Glutamatergic neuron (in vitro differentiated cells): ENCODE measurements at regions not wholly inside any gene's neighbourhood (a gene's known extent, or its start where the extent isn't known, plus 50 kb on each side); places are given as distances from the start of the nearest gene placed in this dataset.

Experiments
- DNase-seq: peaks from one replicate; pipeline ENCODE4 v3.0.0; 2022
- H3K27ac Mint-ChIP-seq: one replicate; pipeline ENCODE4 v1.8.0; 2020; ENCODE audit warnings: mild to moderate bottlenecking, mixed read lengths, inconsistent platforms; ENCODE audit not compliant: unreplicated experiment
- H3K27me3 Mint-ChIP-seq: one replicate; pipeline ENCODE4 v1.8.0; 2020; ENCODE audit warnings: mild to moderate bottlenecking, moderate library complexity, mixed read lengths, inconsistent platforms; ENCODE audit not compliant: unreplicated experiment
- H3K36me3 Mint-ChIP-seq: one replicate; pipeline ENCODE4 v1.8.0; 2020; ENCODE audit warnings: mild to moderate bottlenecking, mixed read lengths, inconsistent platforms; ENCODE audit not compliant: unreplicated experiment
- H3K4me1 Mint-ChIP-seq: one replicate; pipeline ENCODE4 v1.8.0; 2020; ENCODE audit warnings: mild to moderate bottlenecking, low read depth, mixed read lengths, inconsistent platforms; ENCODE audit not compliant: unreplicated experiment
- H3K4me3 Mint-ChIP-seq: one replicate; pipeline ENCODE4 v1.8.0; 2020; ENCODE audit warnings: mild to moderate bottlenecking, mixed read lengths, inconsistent platforms; ENCODE audit not compliant: unreplicated experiment
- H3K9me3 Mint-ChIP-seq: one replicate; pipeline ENCODE4 v1.8.0; 2020; ENCODE audit warnings: mild to moderate bottlenecking, moderate library complexity, mixed read lengths, inconsistent platforms; ENCODE audit not compliant: unreplicated experiment
- CTCF ChIP-seq: fragments of 200-600 bp; sonication (generic); IDR thresholded peaks from one replicate; pipeline ENCODE4 v1.5.0; 2021; ENCODE audit not compliant: partially characterized antibody, unreplicated experiment

GRCh38 chr4:152157629-152158028, 378.3 kb downstream of the FBXW7 start:
- Mint-ChIP-seq H3K27me3 (no peaks in the 10 kb centered on the region), H3K27ac (no peak overlapping the region), H3K4me3 (no peak overlapping the region), H3K36me3 (no peaks in the 10 kb centered on the region), H3K9me3 (peaks cover 7% of the 10 kb centered on the region), H3K4me1 (peaks cover 8% of the 10 kb centered on the region)
- TF ChIP-seq CTCF: no peak
- DNase-seq: no peak

GRCh38 chr4:152156442-152156841, 379.4 kb downstream of the FBXW7 start:
- TF ChIP-seq CTCF: no peak
- H3K4me3 Mint-ChIP-seq: no peak overlapping the region
- no peaks in the 10 kb centered on the region for H3K36me3 Mint-ChIP-seq
- DNase-seq: peak; percentile 27
- peaks cover 2% of the 10 kb centered on the region for H3K4me1 Mint-ChIP-seq
- peaks cover 7% of the 10 kb centered on the region for H3K9me3 Mint-ChIP-seq
- no peak overlapping the region for H3K27ac Mint-ChIP-seq
- H3K27me3 Mint-ChIP-seq: no peaks in the 10 kb centered on the region

- Mint-ChIP-seq H3K27ac (no peak overlapping the region), H3K27me3 (no peaks in the 10 kb centered on the region)
These were observed 380.8 kb downstream of the FBXW7 start for GRCh38 chr4:152155070-152155469.

GRCh38 chr4:152154433-152154832, 381.5 kb downstream of the FBXW7 start:
- Mint-ChIP-seq H3K27ac (no peak overlapping the region), H3K4me1 (peaks cover 2% of the 10 kb centered on the region), H3K36me3 (no peaks in the 10 kb centered on the region), H3K4me3 (no peak overlapping the region), H3K27me3 (no peaks in the 10 kb centered on the region), H3K9me3 (peaks cover 7% of the 10 kb centered on the region)
- no peak for DNase-seq
- no peak for TF ChIP-seq CTCF

More at GRCh38 chr4:152155070-152155469, 380.8 kb downstream of the FBXW7 start:
- Mint-ChIP-seq H3K9me3 (peaks cover 7% of the 10 kb centered on the region), H3K4me1 (peaks cover 2% of the 10 kb centered on the region), H3K4me3 (no peak overlapping the region), H3K36me3 (no peaks in the 10 kb centered on the region)
- no peak for DNase-seq
- TF ChIP-seq CTCF: no peak

- TF ChIP-seq CTCF: no peak
- Mint-ChIP-seq H3K36me3 (no peaks in the 10 kb centered on the region), H3K27me3 (no peaks in the 10 kb centered on the region), H3K27ac (no peak overlapping the region), H3K4me3 (no peak overlapping the region), H3K9me3 (peaks cover 7% of the 10 kb centered on the region), H3K4me1 (peaks cover 2% of the 10 kb centered on the region)
- no peak for DNase-seq
These were observed 382.2 kb downstream of the FBXW7 start for GRCh38 chr4:152153476-152154270.
